CD14-positive monocyte (primary cell): ENCODE measurements at regions not wholly inside any gene's neighbourhood (a gene's known extent, or its start where the extent isn't known, plus 50 kb on each side); places are given as distances from the start of the nearest gene placed in this dataset.

Source experiments
- DNase-seq, 3 donors: peaks; one replicate each; pipeline ENCODE4 v3.0.0-alpha.2; 2011 to 2022
- H2AFZ ChIP-seq: 2 replicates; pipeline ENCODE4 v1.6.0; 2012; ENCODE audit warnings: mild to moderate bottlenecking, low read depth, low read length, inconsistent platforms; ENCODE audit not compliant: insufficient read depth, poor library complexity, severe bottlenecking
- H3K27ac ChIP-seq, 2 donors: 1 replicate in 1 of 2; 2 replicates in 1 of 2; pipeline ENCODE4 v1.5.1; 2012 to 2013; ENCODE audit warnings: low read length in 2 of 2, control low read depth in 1 of 2, inconsistent platforms in 1 of 2, low read depth in 1 of 2, mild to moderate bottlenecking in 1 of 2
- H3K27me3 ChIP-seq, 2 donors: one replicate each; pipeline versions ENCODE4 v1.6.0 to v1.6.1; 2011 to 2013; ENCODE audit warnings: low read length in 2 of 2; ENCODE audit not compliant: control insufficient read depth in 2 of 2, insufficient read depth in 2 of 2
- H3K36me3 ChIP-seq, 2 donors: replicated peaks in 1 of 2; 1 replicate in 1 of 2; 2 replicates in 1 of 2; pipeline versions ENCODE4 v1.5.1 to v1.6.1; 2012 to 2013; ENCODE audit warnings: low read length in 2 of 2, control low read depth in 1 of 2, inconsistent platforms in 1 of 2, mild to moderate bottlenecking in 1 of 2; ENCODE audit not compliant: insufficient read depth in 2 of 2, control insufficient read depth in 1 of 2
- H3K4me1 ChIP-seq, 2 donors: 1 replicate in 1 of 2; 2 replicates in 1 of 2; pipeline versions ENCODE4 v1.5.1 to v1.6.1; 2012 to 2013; ENCODE audit warnings: low read length in 2 of 2, control low read depth in 1 of 2, inconsistent platforms in 1 of 2, mild to moderate bottlenecking in 1 of 2, moderate library complexity in 1 of 2; ENCODE audit not compliant: insufficient read depth in 2 of 2, control insufficient read depth in 1 of 2
- H3K4me2 ChIP-seq: replicated peaks from 2 replicates; pipeline ENCODE3; 2012; ENCODE audit warnings: low read length, moderate library complexity, mild to moderate bottlenecking; ENCODE audit not compliant: poor library complexity, severe bottlenecking; ENCODE audit errors: extremely low read depth
- H3K4me3 ChIP-seq, 3 experiments: fragments of 200-600 bp in 1 of 3; sonication (generic) in 1 of 3; replicated peaks in 1 of 3; 1 replicate in 2 of 3; 2 replicates in 1 of 3; pipeline ENCODE4 v1.5.1; 2011 to 2013; ENCODE audit warnings: low read length in 3 of 3, mild to moderate bottlenecking in 3 of 3, control low read depth in 2 of 3, low read depth in 2 of 3, inconsistent platforms in 1 of 3, moderate library complexity in 1 of 3
- H3K79me2 ChIP-seq: 2 replicates; pipeline ENCODE4 v1.6.0; 2012; ENCODE audit warnings: mild to moderate bottlenecking, control low read depth, inconsistent platforms, low read length, moderate library complexity; ENCODE audit not compliant: insufficient read depth
- H3K9ac ChIP-seq: 2 replicates; pipeline ENCODE4 v1.6.0; 2017; ENCODE audit warnings: low read length, mild to moderate bottlenecking; ENCODE audit not compliant: insufficient read depth, poor library complexity, severe bottlenecking
- H3K9me3 ChIP-seq, 2 donors: replicated peaks in 1 of 2; 1 replicate in 1 of 2; 2 replicates in 1 of 2; pipeline versions ENCODE4 v1.5.1 to v1.6.1; 2012 to 2013; ENCODE audit warnings: low read length in 2 of 2, control low read depth in 1 of 2; ENCODE audit not compliant: control insufficient read depth in 1 of 2, insufficient read depth in 1 of 2
- H4K20me1 ChIP-seq: 2 replicates; pipeline ENCODE4 v1.6.0; 2012; ENCODE audit warnings: mild to moderate bottlenecking, low read length, control low read depth, moderate library complexity; ENCODE audit not compliant: insufficient read depth
- H3K27ac Mint-ChIP-seq, 7 donors: one replicate each; pipeline ENCODE4 v1.8.0; 2020; ENCODE audit warnings: mild to moderate bottlenecking in 7 of 7, mixed read lengths in 7 of 7, moderate library complexity in 6 of 7, inconsistent platforms in 2 of 7
- H3K27me3 Mint-ChIP-seq, 3 donors: one replicate each; pipeline ENCODE4 v1.8.0; 2021 to 2022; ENCODE audit warnings: low read depth in 3 of 3, mild to moderate bottlenecking in 3 of 3, mixed read lengths in 3 of 3, moderate library complexity in 3 of 3, inconsistent platforms in 1 of 3
- H3K36me3 Mint-ChIP-seq, 2 donors: one replicate each; pipeline ENCODE4 v1.8.0; 2020; ENCODE audit warnings: mixed read lengths in 2 of 2, inconsistent platforms in 1 of 2, mild to moderate bottlenecking in 1 of 2
- H3K4me1 Mint-ChIP-seq: one replicate; pipeline ENCODE4 v1.8.0; 2020; ENCODE audit warnings: mild to moderate bottlenecking, mixed read lengths
- H3K4me3 Mint-ChIP-seq, 2 donors: one replicate each; pipeline ENCODE4 v1.8.0; 2020; ENCODE audit warnings: mild to moderate bottlenecking in 2 of 2, mixed read lengths in 2 of 2, moderate library complexity in 1 of 2
- H3K9me3 Mint-ChIP-seq, 7 donors: one replicate each; pipeline ENCODE4 v1.8.0; 2020 to 2022; ENCODE audit warnings: mixed read lengths in 7 of 7, mild to moderate bottlenecking in 6 of 7, moderate library complexity in 6 of 7, inconsistent platforms in 2 of 7
- intact Hi-C, 2 donors: fragments of 100-400 bp; cut with micrococcal nuclease; formaldehyde crosslinking; loops; one replicate each; pipeline versions ENCODE4 v1.15.0 to v1.15.1; 2023
- TF ChIP-seq, protein P1 (sequence below): fragments of 200-600 bp; IDR thresholded peaks from one replicate; pipeline ENCODE4 v1.8.0; 2022; ENCODE audit warnings: antibody characterized with exemption, mild to moderate bottlenecking

DNA sequence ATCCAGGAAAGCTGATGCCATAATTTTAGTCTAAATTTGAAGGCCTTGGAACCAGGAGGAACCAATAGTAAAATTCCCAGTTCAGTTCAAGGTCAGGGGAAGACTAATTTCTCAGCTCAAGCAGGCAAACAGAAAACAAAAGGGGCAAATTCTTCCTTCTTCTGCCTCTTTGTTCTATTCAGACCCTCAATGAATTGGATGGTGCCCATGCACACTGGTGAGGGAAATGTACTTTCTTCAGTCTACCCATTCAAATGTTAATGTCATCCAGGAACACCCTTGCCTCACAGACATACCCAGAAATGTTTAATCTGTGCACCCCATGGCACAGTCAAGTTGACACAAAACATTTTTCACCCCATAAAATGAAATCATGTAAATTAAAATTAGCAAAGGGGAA is 1851.2 kb upstream of the ADGRL3 start:
- no peaks in the 10 kb centered on the region for H3K27me3 ChIP-seq
- H3K79me2 ChIP-seq: no peaks in the 10 kb centered on the region
- no peak overlapping the region for H3K4me2 ChIP-seq
- DNase-seq: no peak
- no peak overlapping the region for H3K9ac ChIP-seq
- no peaks in the 10 kb centered on the region for H3K4me1 Mint-ChIP-seq
- H3K36me3 ChIP-seq: no peaks in the 10 kb centered on the region
- no peak overlapping the region for H3K27ac ChIP-seq
- H2AFZ ChIP-seq: no peak overlapping the region
- no peaks in the 10 kb centered on the region for H4K20me1 ChIP-seq
- TF ChIP-seq, protein P1, sequence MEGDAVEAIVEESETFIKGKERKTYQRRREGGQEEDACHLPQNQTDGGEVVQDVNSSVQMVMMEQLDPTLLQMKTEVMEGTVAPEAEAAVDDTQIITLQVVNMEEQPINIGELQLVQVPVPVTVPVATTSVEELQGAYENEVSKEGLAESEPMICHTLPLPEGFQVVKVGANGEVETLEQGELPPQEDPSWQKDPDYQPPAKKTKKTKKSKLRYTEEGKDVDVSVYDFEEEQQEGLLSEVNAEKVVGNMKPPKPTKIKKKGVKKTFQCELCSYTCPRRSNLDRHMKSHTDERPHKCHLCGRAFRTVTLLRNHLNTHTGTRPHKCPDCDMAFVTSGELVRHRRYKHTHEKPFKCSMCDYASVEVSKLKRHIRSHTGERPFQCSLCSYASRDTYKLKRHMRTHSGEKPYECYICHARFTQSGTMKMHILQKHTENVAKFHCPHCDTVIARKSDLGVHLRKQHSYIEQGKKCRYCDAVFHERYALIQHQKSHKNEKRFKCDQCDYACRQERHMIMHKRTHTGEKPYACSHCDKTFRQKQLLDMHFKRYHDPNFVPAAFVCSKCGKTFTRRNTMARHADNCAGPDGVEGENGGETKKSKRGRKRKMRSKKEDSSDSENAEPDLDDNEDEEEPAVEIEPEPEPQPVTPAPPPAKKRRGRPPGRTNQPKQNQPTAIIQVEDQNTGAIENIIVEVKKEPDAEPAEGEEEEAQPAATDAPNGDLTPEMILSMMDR: no peak
- no peaks in the 10 kb centered on the region for H3K36me3 Mint-ChIP-seq
- peaks cover 0 to 3% (median 0%) of the 10 kb centered on the region in 7 donors for H3K9me3 Mint-ChIP-seq
- H3K27ac Mint-ChIP-seq: no peak overlapping the region
- intact Hi-C loops: no loop called here
- H3K4me1 ChIP-seq: no peaks in the 10 kb centered on the region
- no peaks in the 10 kb centered on the region for H3K27me3 Mint-ChIP-seq
- H3K4me3 Mint-ChIP-seq: no peak overlapping the region
- H3K9me3 ChIP-seq: no peaks in the 10 kb centered on the region
- no peak overlapping the region for H3K4me3 ChIP-seq

DNA sequence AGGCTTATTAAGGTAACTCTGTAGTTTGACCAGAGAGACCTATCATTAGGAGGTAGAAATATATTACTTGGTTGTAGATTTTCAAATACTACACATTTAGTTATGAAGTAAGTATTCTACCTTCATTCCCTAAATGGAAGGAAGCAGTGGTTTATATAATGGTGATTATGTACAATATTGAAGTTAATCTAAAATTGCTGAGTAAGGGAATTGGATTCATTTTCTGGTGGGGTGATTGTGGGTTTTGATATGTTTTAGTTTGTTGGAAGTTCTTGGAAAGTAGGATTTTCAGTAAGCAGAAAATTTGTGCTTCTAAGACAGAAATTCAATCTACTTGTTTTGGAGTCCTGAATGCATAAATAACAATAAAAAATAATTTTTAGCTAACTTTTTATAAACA is 1830.9 kb upstream of the ADGRL3 start:
- H3K4me3 Mint-ChIP-seq: no peak overlapping the region
- Histone ChIP-seq H2AFZ (no peak overlapping the region), H3K4me1 (no peaks in the 10 kb centered on the region), H3K9me3 (no peaks in the 10 kb centered on the region), H3K36me3 (no peaks in the 10 kb centered on the region), H3K9ac (no peak overlapping the region), H3K27ac (no peak overlapping the region), H3K27me3 (no peaks in the 10 kb centered on the region), H3K4me2 (no peak overlapping the region), H3K79me2 (no peaks in the 10 kb centered on the region), H4K20me1 (no peaks in the 10 kb centered on the region), H3K4me3 (no peak overlapping the region)
- peaks cover 0 to 6% (median 0%) of the 10 kb centered on the region in 7 donors for H3K9me3 Mint-ChIP-seq
- intact Hi-C loops: no loop called here
- H3K4me1 Mint-ChIP-seq: no peaks in the 10 kb centered on the region
- H3K27ac Mint-ChIP-seq: no peak overlapping the region
- H3K27me3 Mint-ChIP-seq: no peaks in the 10 kb centered on the region
- TF ChIP-seq, protein P1: no peak
- no peak for DNase-seq
- H3K36me3 Mint-ChIP-seq: no peaks in the 10 kb centered on the region
